Liver (tissue), 8 donors: ENCODE measurements at regions not wholly inside any gene's neighbourhood (a gene's known extent, or its start where the extent isn't known, plus 50 kb on each side); places are given as distances from the start of the nearest gene placed in this dataset.

Experiments
- DNase-seq: peaks from one replicate; pipeline ENCODE4 v3.0.0-alpha.2; 2017; ENCODE audit warnings: low spot score
- H3K27ac ChIP-seq, 2 donors: one replicate each; pipeline ENCODE4 v1.7.0; 2013; ENCODE audit warnings: inconsistent platforms in 2 of 2, low read length in 2 of 2, control low read depth in 1 of 2, low read depth in 1 of 2, mild to moderate bottlenecking in 1 of 2
- H3K27me3 ChIP-seq, 4 donors: one replicate each; pipeline versions ENCODE4 v1.6.1 to v1.7.0; 2013; ENCODE audit warnings: low read length in 3 of 4, inconsistent platforms in 1 of 4, mild to moderate bottlenecking in 1 of 4, moderate library complexity in 1 of 4; ENCODE audit not compliant: control insufficient read depth in 4 of 4, insufficient read depth in 4 of 4
- H3K36me3 ChIP-seq, 4 donors: one replicate each; pipeline versions ENCODE4 v1.6.1 to v1.7.0; 2013; ENCODE audit warnings: low read length in 3 of 4, mild to moderate bottlenecking in 3 of 4, low read depth in 1 of 4, moderate library complexity in 1 of 4; ENCODE audit not compliant: control insufficient read depth in 4 of 4, insufficient read depth in 3 of 4
- H3K4me1 ChIP-seq, 4 donors: one replicate each; pipeline versions ENCODE4 v1.6.1 to v1.7.0; 2013; ENCODE audit warnings: low read length in 3 of 4, mild to moderate bottlenecking in 3 of 4, moderate library complexity in 1 of 4; ENCODE audit not compliant: control insufficient read depth in 4 of 4, insufficient read depth in 4 of 4
- H3K4me3 ChIP-seq, 3 donors: one replicate each; pipeline versions ENCODE4 v1.6.1 to v1.7.0; 2013; ENCODE audit warnings: low read length in 3 of 3, control low read depth in 1 of 3, low read depth in 1 of 3, mild to moderate bottlenecking in 1 of 3
- H3K9ac ChIP-seq, 2 donors: one replicate each; pipeline ENCODE4 v1.7.0; 2013; ENCODE audit warnings: low read length in 2 of 2, mild to moderate bottlenecking in 2 of 2, moderate library complexity in 2 of 2, control low read depth in 1 of 2, low read depth in 1 of 2
- H3K9me3 ChIP-seq, 4 donors: one replicate each; pipeline versions ENCODE4 v1.6.1 to v1.7.0; 2013; ENCODE audit warnings: low read length in 3 of 4; ENCODE audit not compliant: control insufficient read depth in 4 of 4
- ATF3 ChIP-seq: IDR thresholded peaks from 2 replicates; pipeline ENCODE4 v1.6.1; 2016; ENCODE audit warnings: antibody characterized with exemption
- EGR1 ChIP-seq, 2 donors: IDR thresholded peaks; 2 replicates each; pipeline ENCODE4 v1.6.1; 2016 to 2018; ENCODE audit warnings: antibody characterized with exemption in 2 of 2, low read depth in 2 of 2
- FOXA1 ChIP-seq: IDR thresholded peaks from 2 replicates; pipeline ENCODE4 v1.6.1; 2016; ENCODE audit warnings: antibody characterized with exemption
- FOXA2 ChIP-seq: IDR thresholded peaks from 2 replicates; pipeline ENCODE4 v1.6.1; 2016; ENCODE audit warnings: antibody characterized with exemption
- GABPA ChIP-seq, 2 donors: IDR thresholded peaks in 1 of 2; conservative IDR thresholded peaks in 1 of 2; 2 replicates each; pipeline ENCODE4 v1.6.1; 2016; ENCODE audit warnings: antibody characterized with exemption in 2 of 2, mild to moderate bottlenecking in 1 of 2, moderate library complexity in 1 of 2
- HNF4A ChIP-seq, 2 donors: conservative IDR thresholded peaks; 2 replicates each; pipeline ENCODE4 v1.6.1; 2016; ENCODE audit warnings: antibody characterized with exemption in 2 of 2, mild to moderate bottlenecking in 2 of 2
- HNF4G ChIP-seq: IDR thresholded peaks from 2 replicates; pipeline ENCODE4 v1.6.1; 2016; ENCODE audit warnings: antibody characterized with exemption
- JUND ChIP-seq, 2 donors: IDR thresholded peaks; 2 replicates each; pipeline ENCODE4 v1.6.1; 2016; ENCODE audit warnings: antibody characterized with exemption in 2 of 2
- MAX ChIP-seq: IDR thresholded peaks from 2 replicates; pipeline ENCODE4 v1.6.1; 2016; ENCODE audit warnings: antibody characterized with exemption
- NR2F2 ChIP-seq: IDR thresholded peaks from 2 replicates; pipeline ENCODE4 v1.6.1; 2016; ENCODE audit warnings: antibody characterized with exemption
- RAD21 ChIP-seq, 2 donors: IDR thresholded peaks; 2 replicates each; pipeline ENCODE4 v1.6.1; 2016; ENCODE audit warnings: antibody characterized with exemption in 2 of 2, mild to moderate bottlenecking in 2 of 2
- RXRA ChIP-seq, 2 donors: IDR thresholded peaks; 2 replicates each; pipeline ENCODE4 v1.6.1; 2017 to 2018; ENCODE audit warnings: antibody characterized with exemption in 2 of 2, mild to moderate bottlenecking in 1 of 2
- SP1 ChIP-seq: IDR thresholded peaks from 2 replicates; pipeline ENCODE4 v1.6.1; 2018; ENCODE audit warnings: antibody characterized with exemption, mild to moderate bottlenecking
- TAF1 ChIP-seq: conservative IDR thresholded peaks from 2 replicates; pipeline ENCODE4 v1.6.1; 2016; ENCODE audit warnings: antibody characterized with exemption, mild to moderate bottlenecking
- YY1 ChIP-seq: IDR thresholded peaks from 2 replicates; pipeline ENCODE4 v1.6.1; 2016; ENCODE audit warnings: antibody characterized with exemption, mild to moderate bottlenecking
- WGBS: extraction: QIAGEN DNeasy Blood & Tissue Kit; methylation state at CpG from one replicate; pipeline ENCODE4 v1.1.7; 2013; 5-methylcytosine and 5-hydroxymethylcytosine counted together
- TF ChIP-seq, protein P1 (sequence below): IDR thresholded peaks from 2 replicates; pipeline ENCODE4 v1.6.1; 2016; ENCODE audit warnings: antibody characterized with exemption, mild to moderate bottlenecking
- TF ChIP-seq, protein P2 (sequence below): fragments of 150-350 bp; IDR thresholded peaks from 2 replicates; pipeline ENCODE4 v1.5.1; 2017; ENCODE audit warnings: improper control_type of control experiment, low read depth, low read length; ENCODE audit not compliant: missing input control
- TF ChIP-seq, protein P3 (sequence below): IDR thresholded peaks from 2 replicates; pipeline ENCODE4 v1.6.1; 2016; ENCODE audit warnings: antibody characterized with exemption
- donor health status: healthy.
- donor health status: healthy.
- donor health status: healthy.
- donor health status: healthy.
- donor health status: healthy.

DNA sequence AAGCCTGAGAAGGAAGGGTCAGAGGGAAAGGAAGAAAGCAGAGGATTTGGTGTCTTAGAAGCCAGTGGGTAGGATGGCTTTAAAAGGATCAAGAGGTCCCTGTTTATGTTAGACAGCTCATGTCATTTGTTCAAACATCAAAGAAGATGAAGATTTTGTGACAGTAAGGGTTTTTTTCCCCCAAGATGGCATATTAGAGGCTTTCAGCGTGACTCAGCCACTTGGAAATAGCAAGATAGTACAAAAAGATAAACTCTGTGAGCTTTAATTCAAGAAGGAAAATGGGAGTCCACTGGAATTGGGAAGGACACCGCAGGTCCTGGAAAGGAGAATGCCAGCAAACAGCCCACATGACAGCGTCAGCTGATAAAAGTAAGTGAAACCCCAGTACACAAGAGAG lies 467.1 kb upstream of the THBS1 start:
- no peak overlapping the region for H3K27ac ChIP-seq

More for the DNA sequence above, 467.1 kb upstream of the THBS1 start:
- Histone ChIP-seq H3K9ac (no peak overlapping the region), H3K36me3 (no peaks in the 10 kb centered on the region), H3K27me3 (peaks cover 0 to 3% (median 0%) of the 10 kb centered on the region in 4 donors), H3K4me3 (no peak overlapping the region), H3K4me1 (no peaks in the 10 kb centered on the region), H3K9me3 (peaks cover 0 to 6% (median 0%) of the 10 kb centered on the region in 4 donors)
- DNase-seq: no peak
- WGBS: 85% methylated on average over 3 of the region's 3 CpGs
- TF ChIP-seq GABPA (IDR thresholded peaks at IDR 0.05 in 1 of 2, conservative IDR thresholded peaks at IDR 0.05 in 1 of 2) (no peak), HNF4A (conservative IDR thresholded peaks at IDR 0.05) (no peak), HNF4G (no peak), RAD21 (IDR thresholded peaks at IDR 0.05) (no peak), TAF1 (no peak), NR2F2 (no peak), YY1 (no peak), RXRA (IDR thresholded peaks at IDR 0.05) (no peak), ATF3 (no peak), FOXA2 (no peak), SP1 (no peak), EGR1 (IDR thresholded peaks at IDR 0.05; ENCODE audit: low read depth in 2 of 2) (no peak), FOXA1 (no peak), MAX (no peak), JUND (IDR thresholded peaks at IDR 0.05) (no peak)
- TF ChIP-seq, protein P1, sequence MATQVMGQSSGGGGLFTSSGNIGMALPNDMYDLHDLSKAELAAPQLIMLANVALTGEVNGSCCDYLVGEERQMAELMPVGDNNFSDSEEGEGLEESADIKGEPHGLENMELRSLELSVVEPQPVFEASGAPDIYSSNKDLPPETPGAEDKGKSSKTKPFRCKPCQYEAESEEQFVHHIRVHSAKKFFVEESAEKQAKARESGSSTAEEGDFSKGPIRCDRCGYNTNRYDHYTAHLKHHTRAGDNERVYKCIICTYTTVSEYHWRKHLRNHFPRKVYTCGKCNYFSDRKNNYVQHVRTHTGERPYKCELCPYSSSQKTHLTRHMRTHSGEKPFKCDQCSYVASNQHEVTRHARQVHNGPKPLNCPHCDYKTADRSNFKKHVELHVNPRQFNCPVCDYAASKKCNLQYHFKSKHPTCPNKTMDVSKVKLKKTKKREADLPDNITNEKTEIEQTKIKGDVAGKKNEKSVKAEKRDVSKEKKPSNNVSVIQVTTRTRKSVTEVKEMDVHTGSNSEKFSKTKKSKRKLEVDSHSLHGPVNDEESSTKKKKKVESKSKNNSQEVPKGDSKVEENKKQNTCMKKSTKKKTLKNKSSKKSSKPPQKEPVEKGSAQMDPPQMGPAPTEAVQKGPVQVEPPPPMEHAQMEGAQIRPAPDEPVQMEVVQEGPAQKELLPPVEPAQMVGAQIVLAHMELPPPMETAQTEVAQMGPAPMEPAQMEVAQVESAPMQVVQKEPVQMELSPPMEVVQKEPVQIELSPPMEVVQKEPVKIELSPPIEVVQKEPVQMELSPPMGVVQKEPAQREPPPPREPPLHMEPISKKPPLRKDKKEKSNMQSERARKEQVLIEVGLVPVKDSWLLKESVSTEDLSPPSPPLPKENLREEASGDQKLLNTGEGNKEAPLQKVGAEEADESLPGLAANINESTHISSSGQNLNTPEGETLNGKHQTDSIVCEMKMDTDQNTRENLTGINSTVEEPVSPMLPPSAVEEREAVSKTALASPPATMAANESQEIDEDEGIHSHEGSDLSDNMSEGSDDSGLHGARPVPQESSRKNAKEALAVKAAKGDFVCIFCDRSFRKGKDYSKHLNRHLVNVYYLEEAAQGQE: no peak
- TF ChIP-seq, protein P2, sequence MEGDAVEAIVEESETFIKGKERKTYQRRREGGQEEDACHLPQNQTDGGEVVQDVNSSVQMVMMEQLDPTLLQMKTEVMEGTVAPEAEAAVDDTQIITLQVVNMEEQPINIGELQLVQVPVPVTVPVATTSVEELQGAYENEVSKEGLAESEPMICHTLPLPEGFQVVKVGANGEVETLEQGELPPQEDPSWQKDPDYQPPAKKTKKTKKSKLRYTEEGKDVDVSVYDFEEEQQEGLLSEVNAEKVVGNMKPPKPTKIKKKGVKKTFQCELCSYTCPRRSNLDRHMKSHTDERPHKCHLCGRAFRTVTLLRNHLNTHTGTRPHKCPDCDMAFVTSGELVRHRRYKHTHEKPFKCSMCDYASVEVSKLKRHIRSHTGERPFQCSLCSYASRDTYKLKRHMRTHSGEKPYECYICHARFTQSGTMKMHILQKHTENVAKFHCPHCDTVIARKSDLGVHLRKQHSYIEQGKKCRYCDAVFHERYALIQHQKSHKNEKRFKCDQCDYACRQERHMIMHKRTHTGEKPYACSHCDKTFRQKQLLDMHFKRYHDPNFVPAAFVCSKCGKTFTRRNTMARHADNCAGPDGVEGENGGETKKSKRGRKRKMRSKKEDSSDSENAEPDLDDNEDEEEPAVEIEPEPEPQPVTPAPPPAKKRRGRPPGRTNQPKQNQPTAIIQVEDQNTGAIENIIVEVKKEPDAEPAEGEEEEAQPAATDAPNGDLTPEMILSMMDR: no peak
- TF ChIP-seq, protein P3, sequence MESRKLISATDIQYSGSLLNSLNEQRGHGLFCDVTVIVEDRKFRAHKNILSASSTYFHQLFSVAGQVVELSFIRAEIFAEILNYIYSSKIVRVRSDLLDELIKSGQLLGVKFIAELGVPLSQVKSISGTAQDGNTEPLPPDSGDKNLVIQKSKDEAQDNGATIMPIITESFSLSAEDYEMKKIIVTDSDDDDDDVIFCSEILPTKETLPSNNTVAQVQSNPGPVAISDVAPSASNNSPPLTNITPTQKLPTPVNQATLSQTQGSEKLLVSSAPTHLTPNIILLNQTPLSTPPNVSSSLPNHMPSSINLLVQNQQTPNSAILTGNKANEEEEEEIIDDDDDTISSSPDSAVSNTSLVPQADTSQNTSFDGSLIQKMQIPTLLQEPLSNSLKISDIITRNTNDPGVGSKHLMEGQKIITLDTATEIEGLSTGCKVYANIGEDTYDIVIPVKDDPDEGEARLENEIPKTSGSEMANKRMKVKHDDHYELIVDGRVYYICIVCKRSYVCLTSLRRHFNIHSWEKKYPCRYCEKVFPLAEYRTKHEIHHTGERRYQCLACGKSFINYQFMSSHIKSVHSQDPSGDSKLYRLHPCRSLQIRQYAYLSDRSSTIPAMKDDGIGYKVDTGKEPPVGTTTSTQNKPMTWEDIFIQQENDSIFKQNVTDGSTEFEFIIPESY: no peak
